ENCODE measurements at regions not wholly inside any gene's neighbourhood (a gene's known extent, or its start where the extent isn't known, plus 50 kb on each side); places are given as distances from the start of the nearest gene placed in this dataset.

GRCh38 chr3:107969994-107970819, 120.6 kb downstream of the CD47 start:
- Histone ChIP-seq H3K27me3 (ENCODE audit: control insufficient read depth in 1 of 2, insufficient read depth in 2 of 2, low read length in 2 of 2) (no peaks in the 10 kb centered on the region), H3K36me3 (ENCODE audit: control insufficient read depth in 1 of 2, insufficient read depth in 2 of 2, low read length in 2 of 2) (no peaks in the 10 kb centered on the region), H3K4me1 (ENCODE audit: control insufficient read depth in 1 of 2, insufficient read depth in 2 of 2, low read length in 2 of 2) (peaks cover 0 to 12% of the 10 kb centered on the region in 2 donors), H3K4me3 (ENCODE audit: low read depth in 1 of 2, low read length in 2 of 2) (no peak overlapping the region), H3K9me3 (ENCODE audit: control insufficient read depth in 1 of 2, low read length in 2 of 2) (no peaks in the 10 kb centered on the region), H3K27ac (ENCODE audit: low read depth, low read length) (no peak overlapping the region), H3K9ac (ENCODE audit: low read depth in 1 of 2, low read length in 2 of 2) (no peak overlapping the region)

DNA sequence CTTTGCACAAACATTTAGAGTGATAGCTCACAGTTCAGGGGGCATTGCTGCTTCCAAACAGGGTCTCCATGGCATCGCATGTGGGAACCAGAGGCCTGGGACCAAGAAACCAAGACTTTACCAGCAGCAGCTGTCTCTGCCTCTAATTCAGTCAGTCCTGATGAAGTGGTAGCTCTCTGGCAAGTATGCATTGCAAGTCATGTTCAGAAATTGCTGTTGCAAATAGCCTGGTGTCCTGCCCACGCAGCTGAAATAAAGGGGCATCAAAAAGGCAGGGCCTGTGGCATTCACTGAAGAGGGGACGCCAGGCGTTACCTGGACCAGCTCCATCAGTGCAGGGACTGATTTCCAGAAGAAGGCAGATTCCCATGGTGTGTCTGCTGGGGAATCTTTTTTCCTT, 121.3 kb downstream of the CD47 start:
- Histone ChIP-seq H3K9me3 (ENCODE audit: control insufficient read depth in 1 of 2, low read length in 2 of 2) (no peaks in the 10 kb centered on the region), H3K27me3 (ENCODE audit: control insufficient read depth in 1 of 2, insufficient read depth in 2 of 2, low read length in 2 of 2) (no peaks in the 10 kb centered on the region), H3K4me3 (ENCODE audit: low read depth in 1 of 2, low read length in 2 of 2) (no peak overlapping the region), H3K4me1 (ENCODE audit: control insufficient read depth in 1 of 2, insufficient read depth in 2 of 2, low read length in 2 of 2) (peaks cover 0 to 12% of the 10 kb centered on the region in 2 donors), H3K36me3 (ENCODE audit: control insufficient read depth in 1 of 2, insufficient read depth in 2 of 2, low read length in 2 of 2) (no peaks in the 10 kb centered on the region), H3K9ac (ENCODE audit: low read depth in 1 of 2, low read length in 2 of 2) (no peak overlapping the region), H3K27ac (ENCODE audit: low read depth, low read length) (no peak overlapping the region)

DNA sequence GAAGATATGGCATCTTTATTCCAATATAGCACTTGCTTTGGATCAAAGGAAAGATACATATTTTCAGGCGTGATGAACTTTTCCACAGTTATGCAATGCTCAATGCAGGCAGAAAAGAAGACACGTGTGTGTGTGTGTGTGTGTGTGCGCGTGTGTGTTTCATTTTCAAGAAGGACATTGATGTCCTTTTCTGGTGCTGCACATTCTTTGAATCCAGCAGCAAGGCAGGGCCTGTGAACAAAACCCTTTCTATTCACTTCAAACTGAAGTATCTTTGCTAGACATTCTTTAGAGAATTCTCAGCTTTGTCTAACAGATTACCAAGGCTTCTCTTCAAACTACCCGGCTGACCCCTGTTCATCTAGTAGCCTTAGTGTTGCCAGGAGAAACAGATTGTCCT, 124.6 kb downstream of the CD47 start:
- H3K27ac ChIP-seq (ENCODE audit: low read depth, low read length) = no peak overlapping the region
- H3K9ac ChIP-seq (ENCODE audit: low read depth in 1 of 2, low read length in 2 of 2) = no peak overlapping the region
- peaks cover 0 to 12% of the 10 kb centered on the region in 2 donors for H3K4me1 ChIP-seq (ENCODE audit: control insufficient read depth in 1 of 2, insufficient read depth in 2 of 2, low read length in 2 of 2)
- no peak overlapping the region for H3K4me3 ChIP-seq (ENCODE audit: low read depth in 1 of 2, low read length in 2 of 2)
- H3K9me3 ChIP-seq (ENCODE audit: control insufficient read depth in 1 of 2, low read length in 2 of 2) = no peaks in the 10 kb centered on the region
- no peaks in the 10 kb centered on the region for H3K27me3 ChIP-seq (ENCODE audit: control insufficient read depth in 1 of 2, insufficient read depth in 2 of 2, low read length in 2 of 2)
- no peaks in the 10 kb centered on the region for H3K36me3 ChIP-seq (ENCODE audit: control insufficient read depth in 1 of 2, insufficient read depth in 2 of 2, low read length in 2 of 2)

DNA sequence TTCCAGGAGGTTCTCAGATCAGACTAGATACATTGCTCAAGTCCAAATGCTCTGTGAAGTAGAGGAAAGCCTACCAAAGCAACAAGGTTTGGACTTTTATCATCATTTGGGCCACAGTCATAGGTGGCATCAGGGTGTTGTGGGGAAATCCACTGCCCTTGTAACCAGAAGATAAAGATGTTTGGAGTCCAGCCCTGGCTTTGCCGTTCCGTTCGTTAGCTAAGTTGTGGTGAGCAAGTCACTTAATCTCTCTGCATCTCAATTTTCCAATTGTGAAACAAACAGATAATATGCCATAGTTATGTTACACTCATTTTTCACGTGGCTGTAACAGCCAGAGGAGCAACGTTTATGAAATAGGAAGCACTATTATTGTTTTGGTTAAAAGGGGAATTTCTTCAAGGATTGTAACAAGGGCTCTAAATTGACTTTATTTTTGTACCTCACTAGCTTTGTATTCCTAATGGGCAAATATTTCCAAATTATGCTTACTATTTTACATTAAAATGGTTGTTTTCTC, 125.6 kb downstream of the CD47 start:
- Histone ChIP-seq H3K27ac (ENCODE audit: low read depth, low read length) (no peak overlapping the region), H3K4me3 (ENCODE audit: low read depth in 1 of 2, low read length in 2 of 2) (no peak overlapping the region), H3K36me3 (ENCODE audit: control insufficient read depth in 1 of 2, insufficient read depth in 2 of 2, low read length in 2 of 2) (no peaks in the 10 kb centered on the region), H3K9me3 (ENCODE audit: control insufficient read depth in 1 of 2, low read length in 2 of 2) (no peaks in the 10 kb centered on the region), H3K4me1 (ENCODE audit: control insufficient read depth in 1 of 2, insufficient read depth in 2 of 2, low read length in 2 of 2) (peaks cover 0 to 3% of the 10 kb centered on the region in 2 donors), H3K27me3 (ENCODE audit: control insufficient read depth in 1 of 2, insufficient read depth in 2 of 2, low read length in 2 of 2) (no peaks in the 10 kb centered on the region), H3K9ac (ENCODE audit: low read depth in 1 of 2, low read length in 2 of 2) (no peak overlapping the region)

GRCh38 chr3:107963581-107963980, 127.2 kb downstream of the CD47 start:
- Histone ChIP-seq H3K4me1 (ENCODE audit: control insufficient read depth in 1 of 2, insufficient read depth in 2 of 2, low read length in 2 of 2) (no peaks in the 10 kb centered on the region), H3K9ac (ENCODE audit: low read depth in 1 of 2, low read length in 2 of 2) (no peak overlapping the region), H3K27me3 (ENCODE audit: control insufficient read depth in 1 of 2, insufficient read depth in 2 of 2, low read length in 2 of 2) (no peaks in the 10 kb centered on the region), H3K4me3 (ENCODE audit: low read depth in 1 of 2, low read length in 2 of 2) (no peak overlapping the region), H3K27ac (ENCODE audit: low read depth, low read length) (no peak overlapping the region), H3K36me3 (ENCODE audit: control insufficient read depth in 1 of 2, insufficient read depth in 2 of 2, low read length in 2 of 2) (no peaks in the 10 kb centered on the region), H3K9me3 (ENCODE audit: control insufficient read depth in 1 of 2, low read length in 2 of 2) (no peaks in the 10 kb centered on the region)

- Histone ChIP-seq H3K9me3 (ENCODE audit: control insufficient read depth in 1 of 2, low read length in 2 of 2) (no peaks in the 10 kb centered on the region), H3K4me3 (ENCODE audit: low read depth in 1 of 2, low read length in 2 of 2) (no peak overlapping the region), H3K4me1 (ENCODE audit: control insufficient read depth in 1 of 2, insufficient read depth in 2 of 2, low read length in 2 of 2) (peaks cover 0 to under 1% of the 10 kb centered on the region in 2 donors), H3K27ac (ENCODE audit: low read depth, low read length) (no peak overlapping the region), H3K9ac (ENCODE audit: low read depth in 1 of 2, low read length in 2 of 2) (no peak overlapping the region), H3K36me3 (ENCODE audit: control insufficient read depth in 1 of 2, insufficient read depth in 2 of 2, low read length in 2 of 2) (no peaks in the 10 kb centered on the region), H3K27me3 (ENCODE audit: control insufficient read depth in 1 of 2, insufficient read depth in 2 of 2, low read length in 2 of 2) (no peaks in the 10 kb centered on the region)
Measured at GRCh38 chr3:107962946-107963345, 127.9 kb downstream of the CD47 start.

DNA sequence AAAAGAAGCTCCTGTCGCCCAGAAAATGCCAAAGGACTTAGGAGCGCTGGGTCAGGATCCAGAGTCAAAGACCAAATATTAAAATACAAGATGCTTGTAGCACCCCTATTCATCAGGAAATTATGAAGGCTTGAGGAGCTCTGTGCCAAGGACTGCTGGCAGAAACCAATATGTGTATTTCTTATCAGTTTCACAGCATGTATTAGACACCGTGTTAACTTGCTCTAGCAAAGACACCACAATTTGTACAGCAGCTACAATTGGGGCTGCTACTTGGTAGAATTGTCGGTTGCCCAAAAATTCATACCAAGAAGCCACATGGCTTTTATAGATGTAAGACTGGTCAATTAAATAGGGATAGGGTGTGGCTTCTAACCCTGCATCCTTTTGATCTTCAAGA, 128.8 kb downstream of the CD47 start:
- H3K27ac ChIP-seq (ENCODE audit: low read depth, low read length) = no peak overlapping the region
- H3K4me1 ChIP-seq (ENCODE audit: control insufficient read depth in 1 of 2, insufficient read depth in 2 of 2, low read length in 2 of 2) = peaks cover 0 to 5% of the 10 kb centered on the region in 2 donors
- H3K4me3 ChIP-seq (ENCODE audit: low read depth in 1 of 2, low read length in 2 of 2) = no peak overlapping the region
- H3K9ac ChIP-seq (ENCODE audit: low read depth in 1 of 2, low read length in 2 of 2) = no peak overlapping the region
- no peaks in the 10 kb centered on the region for H3K36me3 ChIP-seq (ENCODE audit: control insufficient read depth in 1 of 2, insufficient read depth in 2 of 2, low read length in 2 of 2)
- no peaks in the 10 kb centered on the region for H3K27me3 ChIP-seq (ENCODE audit: control insufficient read depth in 1 of 2, insufficient read depth in 2 of 2, low read length in 2 of 2)
- no peaks in the 10 kb centered on the region for H3K9me3 ChIP-seq (ENCODE audit: control insufficient read depth in 1 of 2, low read length in 2 of 2)

- no peak overlapping the region for H3K9ac ChIP-seq (ENCODE audit: low read depth in 1 of 2, low read length in 2 of 2)
- no peaks in the 10 kb centered on the region for H3K36me3 ChIP-seq (ENCODE audit: control insufficient read depth in 1 of 2, insufficient read depth in 2 of 2, low read length in 2 of 2)
- H3K27me3 ChIP-seq (ENCODE audit: control insufficient read depth in 1 of 2, insufficient read depth in 2 of 2, low read length in 2 of 2) = no peaks in the 10 kb centered on the region
- no peak overlapping the region for H3K27ac ChIP-seq (ENCODE audit: low read depth, low read length)
- no peaks in the 10 kb centered on the region for H3K9me3 ChIP-seq (ENCODE audit: control insufficient read depth in 1 of 2, low read length in 2 of 2)
- peaks cover 0 to 11% of the 10 kb centered on the region in 2 donors for H3K4me1 ChIP-seq (ENCODE audit: control insufficient read depth in 1 of 2, insufficient read depth in 2 of 2, low read length in 2 of 2)
- H3K4me3 ChIP-seq (ENCODE audit: low read depth in 1 of 2, low read length in 2 of 2) = no peak overlapping the region
Measured at GRCh38 chr3:107959550-107960154, 131.2 kb downstream of the CD47 start.

GRCh38 chr3:107958146-107958545, 132.7 kb downstream of the CD47 start:
- peak overlapping the region in 1 of 2 donors; percentile 17 for H3K4me3 ChIP-seq (ENCODE audit: low read depth in 1 of 2, low read length in 2 of 2)
- H3K36me3 ChIP-seq (ENCODE audit: control insufficient read depth in 1 of 2, insufficient read depth in 2 of 2, low read length in 2 of 2) = no peaks in the 10 kb centered on the region
- no peak overlapping the region for H3K27ac ChIP-seq (ENCODE audit: low read depth, low read length)
- no peaks in the 10 kb centered on the region for H3K27me3 ChIP-seq (ENCODE audit: control insufficient read depth in 1 of 2, insufficient read depth in 2 of 2, low read length in 2 of 2)
- H3K9ac ChIP-seq (ENCODE audit: low read depth in 1 of 2, low read length in 2 of 2) = no peak overlapping the region
- no peaks in the 10 kb centered on the region for H3K9me3 ChIP-seq (ENCODE audit: control insufficient read depth in 1 of 2, low read length in 2 of 2)
- H3K4me1 ChIP-seq (ENCODE audit: control insufficient read depth in 1 of 2, insufficient read depth in 2 of 2, low read length in 2 of 2) = peaks cover 0 to 11% of the 10 kb centered on the region in 2 donors

Data from duodenal mucosa (tissue), 2 donors.